GM06990 (cell line): ENCODE measurements at regions not wholly inside any gene's neighbourhood (a gene's known extent, or its start where the extent isn't known, plus 50 kb on each side); places are given as distances from the start of the nearest gene placed in this dataset.
A peak's percentile ranks its signal among the peaks of the same experiment; 100 is the strongest.

Experiments used
- DNase-seq: peaks from one replicate; pipeline ENCODE4 v3.0.0-alpha.2; 2011; ENCODE audit not compliant: insufficient read length; ENCODE audit errors: extremely low read depth
- H3K27me3 ChIP-seq: replicated peaks from 2 replicates; pipeline ENCODE4 v1.6.0; 2011; ENCODE audit warnings: low read length; ENCODE audit not compliant: control insufficient read depth, insufficient read depth
- H3K36me3 ChIP-seq: 2 replicates; pipeline ENCODE4 v1.5.1; 2011; ENCODE audit warnings: low read length; ENCODE audit not compliant: control insufficient read depth, insufficient read depth
- H3K4me3 ChIP-seq: replicated peaks from 2 replicates; pipeline ENCODE4 v1.5.1; 2011; ENCODE audit warnings: low read depth, mild to moderate bottlenecking, control low read depth, low read length
- TF ChIP-seq, protein P1 (sequence below): IDR thresholded peaks from 2 replicates; pipeline ENCODE4 v1.5.1; 2011; ENCODE audit warnings: low read length, control low read depth, mild to moderate bottlenecking, inconsistent platforms; ENCODE audit not compliant: insufficient read depth, poor library complexity, severe bottlenecking

DNA sequence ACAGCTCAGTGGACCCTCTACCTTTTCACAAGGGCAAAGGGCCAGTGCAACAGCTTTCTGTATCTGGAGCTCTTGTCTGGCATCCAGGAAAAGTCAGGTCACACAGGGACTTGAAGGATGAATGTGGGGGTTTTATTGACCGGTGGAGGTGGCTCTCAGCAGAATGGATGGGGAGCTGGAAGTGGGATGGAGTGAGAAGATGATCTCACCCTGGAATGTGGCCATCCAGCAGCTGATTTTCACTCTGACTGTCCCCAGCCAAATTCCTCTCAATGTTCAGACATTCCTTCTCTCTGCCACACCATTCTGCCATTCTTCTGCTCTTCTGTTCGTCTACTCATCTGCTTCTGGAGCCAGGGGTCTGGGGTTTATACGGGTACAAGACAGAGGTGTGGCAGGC, 1119.9 kb downstream of the TAF11L14 start:
- DNase-seq: no peak
- Histone ChIP-seq H3K4me3 (no peak overlapping the region), H3K36me3 (no peaks in the 10 kb centered on the region), H3K27me3 (no peaks in the 10 kb centered on the region)
- TF ChIP-seq, protein P1, sequence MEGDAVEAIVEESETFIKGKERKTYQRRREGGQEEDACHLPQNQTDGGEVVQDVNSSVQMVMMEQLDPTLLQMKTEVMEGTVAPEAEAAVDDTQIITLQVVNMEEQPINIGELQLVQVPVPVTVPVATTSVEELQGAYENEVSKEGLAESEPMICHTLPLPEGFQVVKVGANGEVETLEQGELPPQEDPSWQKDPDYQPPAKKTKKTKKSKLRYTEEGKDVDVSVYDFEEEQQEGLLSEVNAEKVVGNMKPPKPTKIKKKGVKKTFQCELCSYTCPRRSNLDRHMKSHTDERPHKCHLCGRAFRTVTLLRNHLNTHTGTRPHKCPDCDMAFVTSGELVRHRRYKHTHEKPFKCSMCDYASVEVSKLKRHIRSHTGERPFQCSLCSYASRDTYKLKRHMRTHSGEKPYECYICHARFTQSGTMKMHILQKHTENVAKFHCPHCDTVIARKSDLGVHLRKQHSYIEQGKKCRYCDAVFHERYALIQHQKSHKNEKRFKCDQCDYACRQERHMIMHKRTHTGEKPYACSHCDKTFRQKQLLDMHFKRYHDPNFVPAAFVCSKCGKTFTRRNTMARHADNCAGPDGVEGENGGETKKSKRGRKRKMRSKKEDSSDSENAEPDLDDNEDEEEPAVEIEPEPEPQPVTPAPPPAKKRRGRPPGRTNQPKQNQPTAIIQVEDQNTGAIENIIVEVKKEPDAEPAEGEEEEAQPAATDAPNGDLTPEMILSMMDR: no peak

DNA sequence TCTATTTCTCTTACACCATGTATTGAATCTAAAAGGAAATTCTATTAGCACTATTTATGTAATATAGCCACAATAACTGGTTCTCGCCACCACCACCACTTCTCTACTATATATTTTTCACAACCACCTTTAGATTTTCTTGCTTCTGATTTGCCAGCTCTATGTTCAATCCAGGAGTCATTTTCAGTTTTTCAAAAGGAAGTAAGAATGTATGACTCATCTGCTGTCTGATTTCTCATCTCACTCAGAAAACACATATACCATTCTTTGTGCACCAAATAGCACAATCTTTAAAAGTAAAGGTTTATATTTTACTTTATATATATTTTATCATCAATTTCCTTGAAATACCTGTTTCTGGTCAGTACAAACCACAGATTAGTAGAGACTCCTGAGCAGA, 1127.5 kb downstream of the TAF11L14 start:
- Histone ChIP-seq H3K36me3 (no peaks in the 10 kb centered on the region), H3K27me3 (no peaks in the 10 kb centered on the region), H3K4me3 (no peak overlapping the region)
- DNase-seq: no peak
- TF ChIP-seq, protein P1: no peak

DNA sequence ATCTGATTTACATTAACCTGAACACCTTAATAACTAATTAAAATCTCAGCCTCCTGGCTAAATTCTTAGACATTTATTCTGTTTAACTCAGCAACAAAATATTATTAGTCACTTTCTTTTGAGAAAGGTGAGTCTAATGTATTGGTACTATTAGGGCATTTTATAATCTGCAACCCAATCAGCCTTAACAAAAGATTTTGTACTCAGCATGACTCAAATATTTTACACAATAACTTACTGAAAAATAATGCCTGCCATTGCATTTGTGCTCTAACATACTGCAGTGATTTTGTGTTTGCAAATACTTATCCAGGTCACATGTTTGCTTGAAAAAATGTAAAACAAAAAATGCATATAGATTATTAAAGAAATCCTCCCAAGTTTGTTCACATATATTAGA, 1129.9 kb downstream of the TAF11L14 start:
- Histone ChIP-seq H3K4me3 (no peak overlapping the region), H3K27me3 (no peaks in the 10 kb centered on the region), H3K36me3 (no peaks in the 10 kb centered on the region)
- DNase-seq: no peak
- TF ChIP-seq, protein P1: no peak

DNA sequence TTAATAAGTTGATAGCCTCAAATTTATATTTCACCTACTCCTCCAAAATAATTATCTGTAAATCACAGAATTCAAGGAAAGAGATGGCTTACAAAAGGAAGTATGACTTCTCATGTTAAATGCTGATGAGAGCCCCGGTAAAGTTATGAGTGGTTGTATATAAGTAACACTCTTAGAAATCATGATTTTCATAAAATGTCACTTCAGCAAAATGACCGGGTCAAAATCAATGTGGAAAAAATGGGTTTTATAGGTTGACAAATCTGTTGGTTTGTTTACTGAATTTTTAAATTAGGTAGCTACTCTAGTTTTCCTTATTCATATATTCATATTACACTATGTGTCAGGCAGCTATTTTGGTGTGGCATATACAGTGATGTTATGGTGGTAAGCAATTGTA, 1131.0 kb downstream of the TAF11L14 start:
- TF ChIP-seq, protein P1: no peak
- no peaks in the 10 kb centered on the region for H3K36me3 ChIP-seq
- no peak for DNase-seq
- H3K4me3 ChIP-seq: no peak overlapping the region
- H3K27me3 ChIP-seq: no peaks in the 10 kb centered on the region

DNA sequence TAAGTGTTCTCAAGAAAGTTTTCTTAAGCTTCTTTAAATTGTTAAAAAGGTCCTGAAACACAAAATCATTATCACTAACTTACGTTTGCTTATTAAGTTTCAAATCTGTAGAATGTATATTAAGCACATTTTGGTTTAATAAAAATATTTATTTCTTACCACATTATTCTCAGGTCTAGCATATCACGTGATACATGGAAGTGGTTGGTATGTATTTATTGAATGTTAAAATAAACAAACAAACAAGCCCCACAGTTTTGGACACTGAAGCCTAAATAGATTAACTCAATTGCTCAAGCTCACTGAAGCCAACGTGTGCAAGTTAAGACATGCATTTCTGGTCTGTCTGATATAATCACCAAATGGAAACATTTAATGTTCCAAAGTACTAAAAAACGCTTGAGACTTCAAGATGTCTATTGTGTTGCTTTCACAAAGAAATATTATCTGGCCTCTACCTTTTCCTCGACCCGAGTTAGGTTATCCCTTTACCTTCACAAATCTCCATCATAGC, 1136.9 kb downstream of the TAF11L14 start:
- Histone ChIP-seq H3K4me3 (no peak overlapping the region), H3K27me3 (no peaks in the 10 kb centered on the region), H3K36me3 (no peaks in the 10 kb centered on the region)
- TF ChIP-seq, protein P1: no peak
- DNase-seq: no peak

DNA sequence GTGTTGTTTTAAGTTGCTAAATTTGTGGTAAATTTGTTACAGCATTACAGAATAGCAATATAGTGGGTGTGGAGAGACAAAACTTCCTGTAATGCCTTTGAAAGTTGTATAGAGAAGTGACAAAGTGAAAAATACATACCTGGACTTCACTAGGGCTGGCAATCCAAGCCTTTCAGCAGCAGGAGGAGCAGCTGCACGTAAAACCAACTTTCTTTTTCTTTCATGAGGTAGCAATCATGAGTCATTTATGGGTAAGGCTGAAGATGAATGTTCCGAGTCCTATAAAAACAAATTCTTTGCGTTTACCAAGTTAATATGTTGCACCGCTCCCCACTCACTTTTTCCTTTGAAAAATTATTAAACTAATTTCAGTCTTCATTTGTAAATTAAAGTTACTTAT, 1138.2 kb downstream of the TAF11L14 start:
- no peak overlapping the region for H3K4me3 ChIP-seq
- TF ChIP-seq, protein P1: peak; percentile 23
- no peaks in the 10 kb centered on the region for H3K27me3 ChIP-seq
- no peaks in the 10 kb centered on the region for H3K36me3 ChIP-seq
- no peak for DNase-seq
